Left ventricle myocardium inferior (tissue), 1 donor: ENCODE measurements at regions not wholly inside any gene's neighbourhood (a gene's known extent, or its start where the extent isn't known, plus 50 kb on each side); places are given as distances from the start of the nearest gene placed in this dataset.

ENCODE experiments used
- DNase-seq: peaks from one replicate; pipeline ENCODE4 v3.0.0-alpha.2; 2020
- H3K27ac ChIP-seq: fragments of 200-600 bp; replicated peaks from 2 replicates; pipeline ENCODE4 v1.8.0; 2021
- H3K27me3 ChIP-seq: fragments of 200-600 bp; 2 replicates; pipeline ENCODE4 v1.8.0; 2021; ENCODE audit warnings: low read depth
- H3K36me3 ChIP-seq: fragments of 200-600 bp; 2 replicates; pipeline ENCODE4 v1.8.0; 2021
- H3K4me1 ChIP-seq: fragments of 200-600 bp; 2 replicates; pipeline ENCODE4 v1.8.0; 2021
- H3K4me3 ChIP-seq: fragments of 200-600 bp; 2 replicates; pipeline ENCODE4 v1.8.0; 2021; ENCODE audit warnings: mild to moderate bottlenecking, moderate library complexity
- H3K9me3 ChIP-seq: fragments of 200-600 bp; replicated peaks from 2 replicates; pipeline ENCODE4 v1.8.0; 2021
- intact Hi-C: fragments of 100-400 bp; cut with micrococcal nuclease; formaldehyde crosslinking; loops from one replicate; pipeline ENCODE4 v1.11.0; 2022
- TF ChIP-seq, protein P1 (sequence below): fragments of 200-600 bp; IDR thresholded peaks from 2 replicates; pipeline ENCODE4 v1.8.0; 2021; ENCODE audit warnings: antibody characterized with exemption, mild to moderate bottlenecking, borderline replicate concordance
- donor health status: DM: no; HTN: yes; CAD: no; lungs with severe emphysema.

- Histone ChIP-seq H3K9me3 (no peaks in the 10 kb centered on the region), H3K36me3 (no peaks in the 10 kb centered on the region), H3K27me3 (peaks cover 71% of the 10 kb centered on the region), H3K4me3 (peak overlapping the region; percentile 83), H3K27ac (peak overlapping the region; percentile 97), H3K4me1 (peaks cover 66% of the 10 kb centered on the region)
- peak; percentile 88 for DNase-seq
- TF ChIP-seq, protein P1, sequence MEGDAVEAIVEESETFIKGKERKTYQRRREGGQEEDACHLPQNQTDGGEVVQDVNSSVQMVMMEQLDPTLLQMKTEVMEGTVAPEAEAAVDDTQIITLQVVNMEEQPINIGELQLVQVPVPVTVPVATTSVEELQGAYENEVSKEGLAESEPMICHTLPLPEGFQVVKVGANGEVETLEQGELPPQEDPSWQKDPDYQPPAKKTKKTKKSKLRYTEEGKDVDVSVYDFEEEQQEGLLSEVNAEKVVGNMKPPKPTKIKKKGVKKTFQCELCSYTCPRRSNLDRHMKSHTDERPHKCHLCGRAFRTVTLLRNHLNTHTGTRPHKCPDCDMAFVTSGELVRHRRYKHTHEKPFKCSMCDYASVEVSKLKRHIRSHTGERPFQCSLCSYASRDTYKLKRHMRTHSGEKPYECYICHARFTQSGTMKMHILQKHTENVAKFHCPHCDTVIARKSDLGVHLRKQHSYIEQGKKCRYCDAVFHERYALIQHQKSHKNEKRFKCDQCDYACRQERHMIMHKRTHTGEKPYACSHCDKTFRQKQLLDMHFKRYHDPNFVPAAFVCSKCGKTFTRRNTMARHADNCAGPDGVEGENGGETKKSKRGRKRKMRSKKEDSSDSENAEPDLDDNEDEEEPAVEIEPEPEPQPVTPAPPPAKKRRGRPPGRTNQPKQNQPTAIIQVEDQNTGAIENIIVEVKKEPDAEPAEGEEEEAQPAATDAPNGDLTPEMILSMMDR: no peak
- intact Hi-C loops: loop anchor here (10.0 kb wide), 1 partner anchor 953 kb away; no protein-coding TSS in a partner anchor
Observed at GRCh38 chr11:16607675-16608644, 130.5 kb upstream of the C11orf58 start.

DNA sequence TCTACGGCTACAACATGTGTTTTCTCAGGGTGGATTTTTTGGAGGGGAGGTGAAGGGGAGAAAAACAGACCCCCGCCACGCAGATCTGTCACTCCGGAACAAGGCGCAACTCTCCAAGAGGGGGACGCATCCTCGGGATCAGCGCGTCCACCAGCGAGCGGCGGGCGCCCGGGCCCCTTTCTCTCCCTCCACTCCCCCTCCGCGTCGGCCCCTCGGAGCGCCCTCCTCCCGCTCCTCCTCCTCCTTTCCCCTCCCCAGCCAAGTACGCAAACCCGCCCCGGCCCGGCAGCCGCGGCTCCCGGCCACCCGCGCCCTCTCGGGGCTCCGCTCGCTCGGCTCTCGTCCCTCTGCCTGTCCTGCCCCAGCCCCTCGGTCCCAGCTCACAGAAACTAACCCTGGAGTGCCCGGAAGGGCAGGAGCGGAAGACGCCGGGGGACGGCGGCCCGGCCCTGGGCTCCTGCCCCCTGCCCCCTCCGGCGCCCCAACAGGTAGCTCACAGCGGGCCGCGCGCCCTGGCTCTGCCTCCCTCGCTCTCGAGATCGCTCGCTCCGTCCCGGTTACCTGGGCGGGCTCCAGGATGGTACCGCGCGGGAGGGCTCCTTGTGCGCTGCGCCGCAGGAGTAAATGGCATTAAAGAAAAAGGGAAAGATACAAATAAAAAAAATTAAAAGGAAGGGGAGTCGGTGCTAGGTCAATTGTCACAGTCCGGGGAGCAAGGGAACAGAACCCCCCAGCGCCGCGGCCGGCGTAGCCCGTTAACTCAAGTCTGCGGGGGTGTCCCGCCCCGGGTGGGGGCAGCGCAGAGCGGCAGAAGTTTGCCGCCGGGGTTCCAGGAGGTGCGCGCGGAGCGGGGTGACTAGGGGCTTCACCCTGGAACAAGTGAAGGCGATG lies 131.4 kb upstream of the C11orf58 start:
- Histone ChIP-seq H3K4me3 (peak overlapping the region; percentile 83), H3K27ac (peak overlapping the region; percentile 97), H3K36me3 (no peaks in the 10 kb centered on the region), H3K4me1 (peaks cover 66% of the 10 kb centered on the region), H3K27me3 (peaks cover 67% of the 10 kb centered on the region), H3K9me3 (no peaks in the 10 kb centered on the region)
- intact Hi-C loops: loop anchor here (10.0 kb wide), 1 partner anchor 952 kb away; no protein-coding TSS in a partner anchor
- DNase-seq: peak; percentile 68
- TF ChIP-seq, protein P1: no peak

- DNase-seq: peak; percentile 93
- Histone ChIP-seq H3K27ac (peak overlapping the region; percentile 97), H3K4me1 (peaks cover 66% of the 10 kb centered on the region), H3K9me3 (no peaks in the 10 kb centered on the region), H3K4me3 (peak overlapping the region; percentile 83), H3K27me3 (peaks cover 58% of the 10 kb centered on the region), H3K36me3 (no peaks in the 10 kb centered on the region)
- TF ChIP-seq, protein P1: peak; percentile 99
- intact Hi-C loops: loop anchor here (10.0 kb wide), 1 partner anchor 951 kb away; no protein-coding TSS in a partner anchor
Observed at GRCh38 chr11:16605894-16606783, 132.3 kb upstream of the C11orf58 start.

DNA sequence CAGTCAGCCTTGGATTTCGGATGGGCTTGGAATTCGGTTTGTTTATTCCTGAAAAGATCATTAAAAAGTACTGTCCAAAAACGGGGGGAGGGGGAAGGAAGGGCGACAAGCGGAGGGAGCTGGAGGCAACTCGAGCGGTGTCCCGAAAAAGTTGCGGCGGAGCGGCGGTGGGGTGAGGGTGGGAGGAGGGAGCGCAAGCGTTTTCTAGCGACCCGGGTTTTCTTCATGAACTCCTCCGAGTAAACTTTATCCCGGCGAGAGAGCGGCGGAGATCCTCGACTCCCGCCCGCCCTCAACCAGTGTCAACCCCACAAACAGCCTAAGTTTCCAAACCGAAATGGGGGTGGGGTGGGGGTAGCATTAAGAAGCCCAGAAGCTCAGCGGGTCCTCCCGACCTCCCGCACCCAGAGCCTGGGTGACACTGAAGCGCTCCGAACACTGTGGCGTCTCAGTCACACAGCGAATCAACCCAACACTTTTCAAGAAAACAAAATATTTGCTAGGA lies 133.0 kb upstream of the C11orf58 start:
- peak overlapping the region; percentile 97 for H3K27ac ChIP-seq
- intact Hi-C loops: loop anchor here (10.0 kb wide), 1 partner anchor 951 kb away; no protein-coding TSS in a partner anchor

More for the DNA sequence above, 133.0 kb upstream of the C11orf58 start:
- H3K4me1 ChIP-seq: peaks cover 71% of the 10 kb centered on the region
- TF ChIP-seq, protein P1: no peak
- no peaks in the 10 kb centered on the region for H3K36me3 ChIP-seq
- DNase-seq: no peak
- H3K9me3 ChIP-seq: no peaks in the 10 kb centered on the region
- peaks cover 51% of the 10 kb centered on the region for H3K27me3 ChIP-seq
- peak overlapping the region; percentile 83 for H3K4me3 ChIP-seq
